Amygdala (tissue), 56 donors: ENCODE measurements at regions not wholly inside any gene's neighbourhood (a gene's known extent, or its start where the extent isn't known, plus 50 kb on each side); places are given as distances from the start of the nearest gene placed in this dataset.

Experiments
- DNase-seq, 56 donors: peaks; one replicate each; lab custom pipeline; 2025; lab: John Stamatoyannopoulos, UW

DNA sequence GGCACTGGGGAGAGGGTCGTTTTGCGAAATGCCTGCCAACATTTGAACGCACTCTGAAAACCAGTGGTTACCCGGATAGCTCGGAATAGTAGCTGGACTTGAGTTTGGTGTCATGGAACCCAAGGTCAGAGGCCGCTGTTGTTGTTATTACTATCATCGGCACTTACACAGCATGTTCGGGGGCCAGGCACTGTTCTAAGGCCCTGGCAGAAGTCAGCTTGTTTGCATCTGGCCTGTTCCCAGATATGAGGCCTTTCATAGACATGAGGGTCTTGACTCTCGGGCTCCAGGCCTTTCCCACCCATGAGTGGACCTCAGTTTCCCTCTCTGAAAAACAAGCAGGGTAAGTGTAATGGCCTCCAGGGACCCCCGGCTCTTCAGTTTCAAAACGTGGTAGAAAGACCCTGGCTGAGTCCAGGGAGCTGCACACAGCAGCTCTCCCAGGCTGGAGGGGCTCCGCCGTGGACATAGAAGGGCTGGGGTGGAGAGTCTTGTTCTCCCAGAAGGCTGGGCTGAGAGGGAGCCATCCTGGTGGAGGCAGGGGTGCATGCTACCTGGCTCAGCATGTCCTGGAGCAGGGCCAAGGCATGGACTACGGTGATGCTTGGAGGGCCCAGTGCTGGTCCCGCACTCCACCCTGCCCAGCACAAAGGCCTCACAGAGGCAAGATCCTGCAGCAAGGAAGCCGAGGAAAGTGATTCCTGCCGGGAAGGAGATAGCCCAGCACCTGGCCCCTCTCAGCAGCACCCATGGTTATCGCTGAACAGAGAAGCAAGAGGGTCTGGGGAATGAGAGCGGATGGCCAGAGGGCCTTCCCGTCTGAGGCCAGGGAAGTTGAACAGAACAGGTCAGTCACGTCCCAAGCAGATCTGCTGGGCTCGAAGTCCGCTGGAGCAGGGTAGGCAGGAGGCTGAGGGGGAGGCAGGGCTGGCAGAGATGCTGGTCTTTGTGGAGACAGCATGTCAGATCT, 63.5 kb upstream of the C14orf180 start:
- DNase-seq, result no peak

DNA sequence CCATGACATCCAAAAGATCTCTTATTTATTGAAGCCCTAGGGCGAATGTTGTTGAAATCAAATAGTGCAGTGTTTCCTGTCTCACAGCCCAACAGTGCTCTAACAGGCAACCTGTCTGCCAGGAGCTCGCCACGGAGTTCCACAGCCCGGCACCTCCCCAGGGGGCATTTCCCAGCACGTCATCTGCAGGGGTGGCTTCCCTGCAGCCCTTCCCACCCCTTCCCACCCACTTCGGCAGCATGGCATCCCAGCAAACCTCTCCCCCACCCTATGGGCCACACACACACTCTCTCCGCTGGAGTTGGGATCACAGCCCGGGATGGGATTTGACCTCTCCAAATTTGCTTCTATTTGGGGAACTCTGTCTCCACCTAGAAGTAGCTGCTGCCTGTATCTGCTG, 62.7 kb upstream of the C14orf180 start:
- DNase-seq, result no peak

- DNase-seq, result no peak
These were observed 62.1 kb upstream of the C14orf180 start for GRCh38 chr14:104517426-104517825.

GRCh38 chr14:104517867-104518266, 61.7 kb upstream of the C14orf180 start:
- no peak for DNase-seq

DNA sequence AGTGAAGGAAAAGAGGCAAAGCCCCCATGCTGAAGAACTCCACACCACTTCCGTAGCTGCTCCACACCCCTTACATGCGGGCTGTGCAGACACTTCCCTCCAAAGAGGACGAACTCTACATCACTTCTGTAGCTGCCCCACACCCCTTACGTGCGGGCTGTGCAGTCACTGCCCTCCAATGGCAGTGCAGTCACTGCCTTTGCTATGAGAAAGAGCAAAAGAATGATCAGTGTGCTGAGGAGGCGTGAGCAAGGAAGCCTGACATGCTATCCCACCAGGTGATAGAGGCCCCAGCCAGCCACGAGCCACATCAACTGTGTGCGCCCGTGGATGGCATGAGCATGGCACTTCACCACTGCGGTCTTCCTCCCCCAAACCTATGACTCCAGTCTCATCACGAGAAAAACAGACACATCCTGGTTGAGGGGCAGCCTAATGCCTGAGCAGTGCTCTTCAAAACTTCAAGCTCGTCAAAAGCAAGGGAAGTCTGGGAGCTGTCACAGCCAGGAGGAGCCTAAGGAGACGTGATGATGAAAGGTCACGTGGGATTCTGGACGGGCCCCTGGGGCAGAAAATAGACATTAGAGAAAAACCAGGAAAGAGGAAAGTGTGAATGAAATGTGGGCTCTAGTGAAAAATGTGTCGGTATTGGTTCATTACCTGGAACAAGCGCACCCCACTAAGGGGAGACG, 60.8 kb upstream of the C14orf180 start:
- no peak for DNase-seq

DNA sequence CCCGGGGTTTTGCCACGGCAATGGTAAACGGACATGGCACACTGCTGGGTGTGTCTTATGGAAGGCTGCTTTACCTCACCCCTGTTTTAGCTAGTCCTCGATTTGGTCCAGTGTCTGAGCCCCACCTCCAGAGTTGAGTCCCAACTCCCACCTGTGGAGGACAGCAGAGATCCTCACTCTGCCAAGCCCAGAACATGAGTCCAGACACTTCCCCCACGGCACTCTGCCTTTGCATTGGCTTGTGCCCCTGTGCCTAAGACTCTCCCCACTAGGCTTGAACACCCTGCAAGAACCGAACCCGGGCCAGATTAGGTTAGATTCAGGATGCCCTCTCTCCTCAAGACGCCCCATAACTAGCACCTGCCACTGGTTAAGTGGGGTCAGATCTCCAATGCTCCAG, 59.8 kb upstream of the C14orf180 start:
- no peak for DNase-seq

- no peak for DNase-seq
These were observed 58.7 kb upstream of the C14orf180 start for GRCh38 chr14:104520620-104521410.

GRCh38 chr14:104521816-104522745, 57.5 kb upstream of the C14orf180 start:
- no peak for DNase-seq

DNA sequence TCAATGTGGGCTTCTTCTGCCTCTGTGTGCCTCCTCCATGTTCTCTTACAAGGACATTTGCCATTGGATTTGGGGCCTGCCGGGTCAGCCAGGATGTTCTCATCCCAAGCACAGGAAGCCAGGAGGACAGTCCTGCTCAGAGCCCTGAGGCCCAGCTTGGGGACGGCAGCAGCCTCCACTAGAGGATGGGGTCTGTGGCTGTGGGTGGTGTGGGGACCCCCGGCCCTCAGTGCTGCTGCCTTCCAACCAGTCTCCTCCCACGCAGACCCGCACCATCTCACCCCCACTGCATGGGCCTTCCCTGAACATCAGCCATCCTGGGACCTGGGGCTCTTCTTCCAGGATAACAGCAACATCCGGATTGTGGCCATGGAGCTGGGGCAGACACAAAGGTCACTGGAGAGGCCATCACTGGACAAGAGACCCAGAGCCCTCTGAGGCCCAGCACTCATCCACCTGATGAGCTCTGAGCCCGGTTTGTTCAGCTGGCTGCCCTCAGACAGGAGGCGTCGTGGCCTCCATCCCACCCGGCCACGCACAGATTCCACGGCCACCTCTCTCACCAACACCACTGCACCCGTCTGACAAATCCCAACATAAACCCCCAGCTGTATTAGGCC, 56.5 kb upstream of the C14orf180 start:
- DNase-seq, result no peak

DNA sequence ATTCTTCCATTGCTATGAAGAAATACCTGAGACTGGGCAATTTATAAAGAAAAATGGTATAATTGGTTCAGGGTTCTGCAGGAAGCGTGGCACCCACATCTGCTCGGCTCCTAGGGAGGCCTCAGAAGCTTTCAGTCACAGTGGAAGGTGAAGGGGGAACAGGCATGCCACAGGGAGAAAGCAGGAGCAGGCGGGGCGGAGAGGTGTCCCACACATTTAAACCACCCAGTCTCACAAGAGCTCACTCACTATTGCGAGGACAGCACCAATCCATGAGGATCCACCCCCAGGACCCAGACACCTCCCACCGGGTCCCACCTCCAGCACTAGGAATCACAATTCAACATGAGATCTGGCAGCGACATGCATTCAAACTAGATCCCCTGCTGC, 56.0 kb upstream of the C14orf180 start:
- DNase-seq, result no peak

DNA sequence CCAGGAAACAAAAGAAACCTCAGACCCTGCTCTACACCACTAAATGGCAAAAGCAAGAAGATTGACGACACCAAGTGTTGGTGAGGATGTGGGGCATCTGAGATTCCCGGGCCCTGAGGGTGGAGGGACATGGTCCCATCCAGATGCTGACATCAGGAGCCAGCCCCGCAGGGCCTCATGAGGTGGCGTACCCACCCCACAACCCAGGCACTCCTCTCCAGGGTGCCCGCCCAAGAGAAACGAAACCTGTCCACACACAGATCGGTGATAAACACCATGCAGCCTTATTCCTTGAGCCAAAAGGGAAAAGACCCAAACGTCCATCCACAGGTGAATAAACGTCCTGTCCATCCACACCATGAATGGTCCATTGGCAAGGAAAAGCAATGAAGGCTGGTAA, 54.8 kb upstream of the C14orf180 start:
- no peak for DNase-seq

GRCh38 chr14:104526723-104527645, 52.6 kb upstream of the C14orf180 start:
- no peak for DNase-seq

- no peak for DNase-seq
These were observed 51.6 kb upstream of the C14orf180 start for GRCh38 chr14:104527857-104528459.

DNA sequence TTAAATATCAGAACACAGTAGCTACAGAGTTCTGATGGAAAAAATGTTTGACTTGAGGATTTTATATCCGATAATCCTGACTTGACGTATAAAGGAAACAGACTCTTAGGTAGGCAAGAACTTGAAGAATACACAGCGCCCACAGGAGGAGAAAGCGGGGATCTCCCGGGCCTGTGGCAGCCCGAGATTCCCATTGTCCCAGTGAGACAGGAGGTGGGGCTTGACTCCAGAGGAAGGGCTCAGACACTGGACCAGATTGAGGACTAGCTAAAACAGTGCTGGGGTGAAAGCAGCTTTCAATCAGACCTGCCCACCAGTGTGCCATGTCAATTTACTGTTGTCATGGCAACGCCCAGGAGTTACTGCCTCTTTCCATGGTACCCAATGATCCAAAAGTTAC, 51.1 kb upstream of the C14orf180 start:
- DNase-seq, result no peak
